ENCODE measurements at regions not wholly inside any gene's neighbourhood (a gene's known extent, or its start where the extent isn't known, plus 50 kb on each side); places are given as distances from the start of the nearest gene placed in this dataset.
"Not testable (repeated sequence)": the region's sequence is repeated elsewhere in the genome, so short reads cannot be mapped to it uniquely, and the experiment has no call there.

- POLR2A ChIA-PET = not testable (repeated sequence)
- CTCF ChIA-PET = interaction anchor here (0.6 kb wide), 1 partner anchor 859 kb away, joined by 3 read pairs; no protein-coding TSS in a partner anchor
Measured at GRCh38 chr9:107817595-107818502, 328.3 kb upstream of the KLF4 start.

- ChIA-PET POLR2A (no interaction called here), CTCF (no interaction called here)
Measured at GRCh38 chr9:107816561-107817021, 327.0 kb upstream of the KLF4 start.

- CTCF ChIA-PET = no interaction called here
- POLR2A ChIA-PET = no interaction called here
Measured at GRCh38 chr9:107815782-107816560, 326.4 kb upstream of the KLF4 start.

GRCh38 chr9:107813287-107813686, 323.7 kb upstream of the KLF4 start:
- ChIA-PET CTCF (no interaction called here), POLR2A (no interaction called here)

- CTCF ChIA-PET = no interaction called here
- POLR2A ChIA-PET = no interaction called here
Measured at GRCh38 chr9:107810461-107810961, 320.9 kb upstream of the KLF4 start.

GRCh38 chr9:107809871-107810460, 320.4 kb upstream of the KLF4 start:
- ChIA-PET CTCF (no interaction called here), POLR2A (no interaction called here)

GRCh38 chr9:107807183-107807582, 317.6 kb upstream of the KLF4 start:
- POLR2A ChIA-PET = no interaction called here
- CTCF ChIA-PET = no interaction called here

GRCh38 chr9:107805201-107805600, 315.6 kb upstream of the KLF4 start:
- ChIA-PET CTCF (interaction anchor here (0.7 kb wide), 1 partner anchor 248 kb away, joined by 4 read pairs; no protein-coding TSS in a partner anchor), POLR2A (no interaction called here)

- CTCF ChIA-PET = no interaction called here
- POLR2A ChIA-PET = no interaction called here
Measured at GRCh38 chr9:107794259-107794658, 304.7 kb upstream of the KLF4 start.

GRCh38 chr9:107793541-107793940, 304.0 kb upstream of the KLF4 start:
- ChIA-PET POLR2A (no interaction called here), CTCF (no interaction called here)

GRCh38 chr9:107792596-107792995, 303.0 kb upstream of the KLF4 start:
- CTCF ChIA-PET = no interaction called here

GRCh38 chr9:107792006-107792405, 302.4 kb upstream of the KLF4 start:
- ChIA-PET POLR2A (no interaction called here), CTCF (no interaction called here)

More at GRCh38 chr9:107792596-107792995, 303.0 kb upstream of the KLF4 start:
- POLR2A ChIA-PET = no interaction called here

GRCh38 chr9:107789001-107789700, 299.6 kb upstream of the KLF4 start:
- CTCF ChIA-PET = no interaction called here
- POLR2A ChIA-PET = no interaction called here

GRCh38 chr9:107786561-107786960, 297.0 kb upstream of the KLF4 start:
- ChIA-PET CTCF (no interaction called here), POLR2A (no interaction called here)

- POLR2A ChIA-PET = no interaction called here
- CTCF ChIA-PET = no interaction called here
Measured at GRCh38 chr9:107784235-107784958, 294.8 kb upstream of the KLF4 start.

GRCh38 chr9:107782789-107783188, 293.2 kb upstream of the KLF4 start:
- CTCF ChIA-PET = no interaction called here
- POLR2A ChIA-PET = no interaction called here

- POLR2A ChIA-PET = no interaction called here
- CTCF ChIA-PET = no interaction called here
Measured at GRCh38 chr9:107782381-107782780, 292.8 kb upstream of the KLF4 start.

- CTCF ChIA-PET = no interaction called here
- POLR2A ChIA-PET = no interaction called here
Measured at GRCh38 chr9:107780960-107781359, 291.4 kb upstream of the KLF4 start.

GRCh38 chr9:107779731-107780130, 290.2 kb upstream of the KLF4 start:
- ChIA-PET CTCF (no interaction called here), POLR2A (no interaction called here)

Measured in activated CD8-positive, alpha-beta memory T cell treated with anti-CD3 and anti-CD28 coated beads for 36 hours (primary cell).